A549 (cell line): ENCODE measurements at regions not wholly inside any gene's neighbourhood (a gene's known extent, or its start where the extent isn't known, plus 50 kb on each side); places are given as distances from the start of the nearest gene placed in this dataset.

Experiments
- FOSB ChIP-seq: fragments of 250-450 bp; sonication (Bioruptor Pico); IDR thresholded peaks from 2 replicates; pipeline ENCODE4 v1.5.0; 2020; ENCODE audit warnings: mild to moderate bottlenecking, moderate library complexity
- GATA3 ChIP-seq: IDR thresholded peaks from 2 replicates; pipeline ENCODE4 v1.6.1; 2012; ENCODE audit warnings: borderline replicate concordance
- HDAC2 ChIP-seq: fragments of 200-600 bp; sonication (generic); IDR thresholded peaks from 2 replicates; pipeline ENCODE4 v1.6.1; 2016
- HOXA7 ChIP-seq: fragments of 250-450 bp; sonication (Bioruptor Pico); IDR thresholded peaks from 2 replicates; pipeline ENCODE4 v1.5.0; 2020; ENCODE audit warnings: mild to moderate bottlenecking, moderate library complexity
- JUNB ChIP-seq: fragments of >200 bp; sonication (Bioruptor Twin); formaldehyde crosslinking; IDR thresholded peaks from 2 replicates; pipeline ENCODE4 v1.6.1; 2016
- SREBF2 ChIP-seq: fragments of 450-650 bp; IDR thresholded peaks from 2 replicates; pipeline ENCODE4 v1.6.1; 2014; ENCODE audit warnings: mild to moderate bottlenecking, moderate library complexity
- TP53 ChIP-seq: fragments of 250-450 bp; sonication (Bioruptor Pico); IDR thresholded peaks from 2 replicates; pipeline ENCODE4 v1.5.0; 2021; ENCODE audit warnings: mild to moderate bottlenecking, moderate library complexity
- TF ChIP-seq, protein P1 (sequence below): fragments of >200 bp; sonication (Bioruptor Twin); formaldehyde crosslinking; IDR thresholded peaks from 3 replicates; pipeline ENCODE4 v1.5.1; 2016
- TF ChIP-seq, protein P2 (sequence below): fragments of 450-650 bp; IDR thresholded peaks from 2 replicates; pipeline ENCODE4 v1.6.1; 2014; ENCODE audit warnings: antibody characterized with exemption

DNA sequence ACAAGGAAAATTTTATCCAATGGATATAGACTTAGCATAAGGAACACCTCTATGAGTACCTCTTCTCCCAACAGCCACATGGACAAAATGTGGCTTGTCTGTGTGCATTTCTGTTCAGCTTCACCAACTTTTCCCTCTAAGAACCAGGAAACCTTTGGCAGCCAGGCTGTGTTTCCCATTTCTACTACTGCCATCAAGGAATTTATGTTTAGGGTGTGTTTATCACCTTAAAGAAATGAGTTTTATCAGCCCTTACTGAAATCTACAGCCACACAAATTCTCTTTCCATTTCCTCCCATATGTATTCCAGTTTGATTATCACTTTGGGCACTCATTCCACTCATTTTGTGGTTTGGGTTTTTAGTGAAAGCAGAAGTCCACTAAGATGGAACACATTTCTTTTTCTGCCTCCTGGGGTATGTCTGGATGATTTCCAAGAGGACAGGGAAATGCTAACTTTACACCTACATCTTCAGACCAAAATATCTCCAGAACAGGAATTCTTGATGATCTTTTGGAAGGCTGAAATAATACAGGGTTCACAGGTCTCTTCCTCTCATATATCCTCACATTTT lies 82.6 kb upstream of the MAOA start:
- TF ChIP-seq, protein P1, sequence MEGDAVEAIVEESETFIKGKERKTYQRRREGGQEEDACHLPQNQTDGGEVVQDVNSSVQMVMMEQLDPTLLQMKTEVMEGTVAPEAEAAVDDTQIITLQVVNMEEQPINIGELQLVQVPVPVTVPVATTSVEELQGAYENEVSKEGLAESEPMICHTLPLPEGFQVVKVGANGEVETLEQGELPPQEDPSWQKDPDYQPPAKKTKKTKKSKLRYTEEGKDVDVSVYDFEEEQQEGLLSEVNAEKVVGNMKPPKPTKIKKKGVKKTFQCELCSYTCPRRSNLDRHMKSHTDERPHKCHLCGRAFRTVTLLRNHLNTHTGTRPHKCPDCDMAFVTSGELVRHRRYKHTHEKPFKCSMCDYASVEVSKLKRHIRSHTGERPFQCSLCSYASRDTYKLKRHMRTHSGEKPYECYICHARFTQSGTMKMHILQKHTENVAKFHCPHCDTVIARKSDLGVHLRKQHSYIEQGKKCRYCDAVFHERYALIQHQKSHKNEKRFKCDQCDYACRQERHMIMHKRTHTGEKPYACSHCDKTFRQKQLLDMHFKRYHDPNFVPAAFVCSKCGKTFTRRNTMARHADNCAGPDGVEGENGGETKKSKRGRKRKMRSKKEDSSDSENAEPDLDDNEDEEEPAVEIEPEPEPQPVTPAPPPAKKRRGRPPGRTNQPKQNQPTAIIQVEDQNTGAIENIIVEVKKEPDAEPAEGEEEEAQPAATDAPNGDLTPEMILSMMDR = no peak
- TF ChIP-seq TP53 (CRISPR knock-in tag) = no peak
- TF ChIP-seq, protein P2, sequence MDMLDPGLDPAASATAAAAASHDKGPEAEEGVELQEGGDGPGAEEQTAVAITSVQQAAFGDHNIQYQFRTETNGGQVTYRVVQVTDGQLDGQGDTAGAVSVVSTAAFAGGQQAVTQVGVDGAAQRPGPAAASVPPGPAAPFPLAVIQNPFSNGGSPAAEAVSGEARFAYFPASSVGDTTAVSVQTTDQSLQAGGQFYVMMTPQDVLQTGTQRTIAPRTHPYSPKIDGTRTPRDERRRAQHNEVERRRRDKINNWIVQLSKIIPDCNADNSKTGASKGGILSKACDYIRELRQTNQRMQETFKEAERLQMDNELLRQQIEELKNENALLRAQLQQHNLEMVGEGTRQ = no peak
- TF ChIP-seq SREBF2 = no peak
- no peak for TF ChIP-seq JUNB
- no peak for TF ChIP-seq GATA3
- no peak for TF ChIP-seq HOXA7
- TF ChIP-seq FOSB = no peak
- no peak for TF ChIP-seq HDAC2
